ENCODE measurements at regions not wholly inside any gene's neighbourhood (a gene's known extent, or its start where the extent isn't known, plus 50 kb on each side); places are given as distances from the start of the nearest gene placed in this dataset.

GRCh38 chr2:194714541-194714940 is 942.5 kb upstream of the SLC39A10 start:
- no TSS peak for BruUV-seq (replicated peaks)
- H3K4me3 ChIP-seq, result no peak overlapping the region
- ATAC-seq, result no peak
- H3K36me3 ChIP-seq (ENCODE audit: control insufficient read depth in 2 of 2, insufficient read depth in 2 of 2, low read length in 1 of 2), result no peaks in the 10 kb centered on the region
- FAIRE-seq, result no peak
- no peak overlapping the region for H3K9ac ChIP-seq (ENCODE audit: control insufficient read depth, insufficient read depth, low read length)
- ChIA-PET CTCF (no interaction called here), RAD21 (ENCODE audit: unreplicated experiment) (no interaction called here), SMC1A (ENCODE audit: uncharacterized antibody, unreplicated experiment) (interaction anchor here (1.2 kb wide), 1 partner anchor 11 kb away, joined by 3 read pairs; no protein-coding TSS in a partner anchor), POLR2A (no interaction called here)
- H3K4me1 ChIP-seq (ENCODE audit: control insufficient read depth, insufficient read depth, low read length), result no peaks in the 10 kb centered on the region
- H3K27me3 ChIP-seq (replicated peaks in 1 of 2; ENCODE audit: control insufficient read depth in 2 of 2, insufficient read depth in 2 of 2, low read length in 1 of 2), result no peaks in the 10 kb centered on the region; a peak in 2 of 4 replicates
- no peaks in the 10 kb centered on the region for H4K20me1 ChIP-seq (ENCODE audit: control insufficient read depth, insufficient read depth)
- H3K27ac ChIP-seq (ENCODE audit: control insufficient read depth, insufficient read depth), result no peak overlapping the region
- TF ChIP-seq NR2C2 (IDR thresholded peaks at IDR 0.05; ENCODE audit: borderline replicate concordance, control insufficient read depth, insufficient read length, low read depth) (no peak), CHD4 (IDR thresholded peaks at IDR 0.05) (no peak), USF2 (IDR thresholded peaks at IDR 0.05; ENCODE audit: borderline replicate concordance, low read depth, low read length) (no peak), IKZF2 (IDR thresholded peaks at IDR 0.05) (no peak), E4F1 (IDR thresholded peaks at IDR 0.05; ENCODE audit: borderline replicate concordance, partially characterized antibody) (no peak), SREBF1 (IDR thresholded peaks at IDR 0.05; ENCODE audit: low read length) (no peak)
- H3K79me2 ChIP-seq (ENCODE audit: control insufficient read depth, insufficient read depth, low read length), result no peaks in the 10 kb centered on the region
- 25% methylated on average over 1 of the region's 1 CpG for WGBS (ENCODE audit: insufficient coverage, insufficient replicate concordance, low lambda C conversion rate, missing lambda C conversion rate)
- intact Hi-C loops (cut with micrococcal nuclease; ENCODE audit: unreplicated experiment), result no loop called here
- DNase-seq (ENCODE audit: low read depth, low spot score), result no peak
- no peak overlapping the region for H2AFZ ChIP-seq (ENCODE audit: control insufficient read depth, low read depth, low read length)
- H3K4me2 ChIP-seq (ENCODE audit: control insufficient read depth, insufficient read depth), result no peak overlapping the region
- H3K9me3 ChIP-seq (replicated peaks; ENCODE audit: control insufficient read depth, insufficient read depth, low read length), result no peaks in the 10 kb centered on the region
- in situ Hi-C loops (cut with MboI), result no loop called here

Measured in GM12878 (cell line).